GM13976 (cell line): ENCODE measurements at regions not wholly inside any gene's neighbourhood (a gene's known extent, or its start where the extent isn't known, plus 50 kb on each side); places are given as distances from the start of the nearest gene placed in this dataset.

Experiments
- DNase-seq: peaks from one replicate; pipeline ENCODE4 v3.0.0; 2012; ENCODE audit warnings: low spot score
- in situ Hi-C: fragments of 300-500 bp; cut with MboI; formaldehyde crosslinking; loops from one replicate; pipeline ENCODE4 v1.12.0; 2022; ENCODE audit warnings: low sequenced_read_pairs, mixed read lengths, inconsistent platforms; ENCODE audit not compliant: unreplicated experiment
- TF ChIP-seq, protein P1 (sequence below): IDR thresholded peaks from 2 replicates; pipeline ENCODE4 v1.5.1; 2012; ENCODE audit warnings: borderline replicate concordance, mild to moderate bottlenecking; ENCODE audit not compliant: insufficient read depth; ENCODE audit errors: extremely low read depth, missing control alignments, control extremely low read depth

DNA sequence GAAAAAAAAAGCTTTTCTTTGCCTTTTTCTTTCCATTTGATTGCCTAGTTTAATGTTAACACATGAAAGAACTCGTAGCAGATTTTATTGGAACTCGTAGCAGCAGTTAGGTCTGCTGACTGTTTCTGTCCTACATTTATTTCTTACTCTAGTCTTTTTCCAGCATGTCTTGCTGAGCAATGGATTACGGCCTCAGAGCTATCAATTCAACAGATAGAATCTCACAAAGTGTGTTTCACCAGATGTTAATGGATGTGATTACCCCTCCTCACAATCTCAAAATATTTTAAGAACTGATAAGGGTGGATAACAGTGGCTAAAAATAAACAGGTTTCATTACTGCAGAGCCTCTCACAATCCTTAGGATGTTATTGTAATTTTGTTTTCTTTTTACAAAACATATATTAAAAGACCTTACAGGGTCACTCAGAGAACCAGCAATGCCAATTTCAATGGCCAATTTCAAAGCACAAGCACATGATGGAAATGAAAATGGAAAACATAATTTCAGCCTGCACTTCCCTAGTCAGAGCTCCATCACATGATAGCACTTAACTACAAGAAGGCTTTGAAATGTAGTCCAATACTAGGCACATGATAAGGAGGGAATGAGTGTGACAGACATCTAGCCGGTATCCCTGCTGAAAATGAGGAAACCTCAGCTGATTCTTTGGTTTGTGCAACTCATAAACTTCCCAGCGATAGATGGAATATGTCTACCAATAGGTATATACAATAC, 838.1 kb upstream of the SEMA6D start:
- DNase-seq, result no peak
- in situ Hi-C loops, result no loop called here
- TF ChIP-seq, protein P1, sequence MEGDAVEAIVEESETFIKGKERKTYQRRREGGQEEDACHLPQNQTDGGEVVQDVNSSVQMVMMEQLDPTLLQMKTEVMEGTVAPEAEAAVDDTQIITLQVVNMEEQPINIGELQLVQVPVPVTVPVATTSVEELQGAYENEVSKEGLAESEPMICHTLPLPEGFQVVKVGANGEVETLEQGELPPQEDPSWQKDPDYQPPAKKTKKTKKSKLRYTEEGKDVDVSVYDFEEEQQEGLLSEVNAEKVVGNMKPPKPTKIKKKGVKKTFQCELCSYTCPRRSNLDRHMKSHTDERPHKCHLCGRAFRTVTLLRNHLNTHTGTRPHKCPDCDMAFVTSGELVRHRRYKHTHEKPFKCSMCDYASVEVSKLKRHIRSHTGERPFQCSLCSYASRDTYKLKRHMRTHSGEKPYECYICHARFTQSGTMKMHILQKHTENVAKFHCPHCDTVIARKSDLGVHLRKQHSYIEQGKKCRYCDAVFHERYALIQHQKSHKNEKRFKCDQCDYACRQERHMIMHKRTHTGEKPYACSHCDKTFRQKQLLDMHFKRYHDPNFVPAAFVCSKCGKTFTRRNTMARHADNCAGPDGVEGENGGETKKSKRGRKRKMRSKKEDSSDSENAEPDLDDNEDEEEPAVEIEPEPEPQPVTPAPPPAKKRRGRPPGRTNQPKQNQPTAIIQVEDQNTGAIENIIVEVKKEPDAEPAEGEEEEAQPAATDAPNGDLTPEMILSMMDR, result no peak

DNA sequence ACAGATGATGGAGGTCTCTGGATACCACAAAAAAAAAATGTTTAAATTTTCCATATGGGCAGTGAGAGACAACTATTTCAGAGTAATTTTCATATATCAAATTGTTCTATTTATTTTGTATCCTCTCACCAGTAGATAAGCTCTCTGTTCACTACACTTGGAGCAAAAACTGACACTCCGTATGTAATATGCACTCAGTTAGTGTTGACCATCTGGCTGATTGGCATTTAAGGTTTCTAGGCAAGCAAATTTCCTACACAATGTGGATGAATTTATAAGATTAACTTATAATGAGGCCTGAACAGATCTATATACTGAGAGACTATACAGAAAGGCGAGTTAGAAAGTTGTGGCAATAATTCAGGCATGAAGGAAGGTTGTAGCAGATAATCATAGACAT, 836.5 kb upstream of the SEMA6D start:
- TF ChIP-seq, protein P1, result no peak
- in situ Hi-C loops, result no loop called here
- DNase-seq, result no peak

DNA sequence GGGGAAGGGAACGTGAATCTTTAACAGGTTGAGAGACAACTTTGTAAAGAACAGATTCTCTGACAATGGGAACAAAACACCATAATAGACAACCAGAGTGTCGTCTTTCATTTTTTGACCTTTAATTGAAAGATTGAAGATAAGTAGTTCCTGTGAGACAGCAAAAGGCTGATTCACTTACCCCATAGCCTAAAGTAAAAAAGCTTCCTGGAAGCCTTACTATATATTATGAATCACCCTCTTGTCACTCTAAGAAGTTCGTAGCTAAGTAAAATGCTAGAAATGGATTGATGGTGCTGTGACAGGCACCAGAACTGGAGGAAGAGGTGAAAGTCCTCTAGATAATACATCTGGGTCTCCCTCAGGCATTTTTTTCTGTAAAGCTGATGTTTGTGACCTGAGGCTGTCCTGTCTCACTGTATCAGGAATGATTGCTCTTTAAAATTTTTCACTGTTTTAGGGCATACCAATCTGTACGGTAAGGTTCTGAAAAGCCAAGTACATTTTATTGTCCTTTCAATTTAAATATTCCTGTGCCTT, 824.6 kb upstream of the SEMA6D start:
- TF ChIP-seq, protein P1, result no peak
- in situ Hi-C loops, result no loop called here
- DNase-seq, result no peak

DNA sequence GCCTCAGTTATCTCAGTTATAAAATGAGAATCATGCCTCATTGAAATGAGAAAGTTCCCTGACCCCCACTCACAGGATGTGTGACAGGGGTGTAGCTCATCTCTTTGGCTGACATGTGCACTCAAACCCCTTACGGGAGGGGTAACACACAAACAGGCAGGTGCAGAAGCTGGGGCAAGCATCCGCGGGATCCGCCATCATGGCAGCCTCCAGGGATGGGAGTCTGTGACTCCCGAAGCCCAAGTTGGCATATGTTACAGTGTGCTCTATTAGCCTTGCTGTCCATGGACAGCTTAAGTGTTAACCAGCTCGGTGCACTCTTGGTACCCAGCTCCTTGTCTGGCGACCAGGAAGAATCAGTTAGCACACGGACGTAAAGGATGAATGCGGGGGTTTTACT, 822.7 kb upstream of the SEMA6D start:
- in situ Hi-C loops, result no loop called here
- no peak for DNase-seq
- TF ChIP-seq, protein P1, result no peak

GRCh38 chr15:46897266-46897665, 820.0 kb upstream of the SEMA6D start:
- TF ChIP-seq, protein P1, result no peak
- in situ Hi-C loops, result no loop called here
- no peak for DNase-seq

- TF ChIP-seq, protein P1, result no peak
- no peak for DNase-seq
- in situ Hi-C loops, result no loop called here
Observed at GRCh38 chr15:46901001-46901400, 816.3 kb upstream of the SEMA6D start.
